ENCODE measurements at regions not wholly inside any gene's neighbourhood (a gene's known extent, or its start where the extent isn't known, plus 50 kb on each side); places are given as distances from the start of the nearest gene placed in this dataset.

DNA sequence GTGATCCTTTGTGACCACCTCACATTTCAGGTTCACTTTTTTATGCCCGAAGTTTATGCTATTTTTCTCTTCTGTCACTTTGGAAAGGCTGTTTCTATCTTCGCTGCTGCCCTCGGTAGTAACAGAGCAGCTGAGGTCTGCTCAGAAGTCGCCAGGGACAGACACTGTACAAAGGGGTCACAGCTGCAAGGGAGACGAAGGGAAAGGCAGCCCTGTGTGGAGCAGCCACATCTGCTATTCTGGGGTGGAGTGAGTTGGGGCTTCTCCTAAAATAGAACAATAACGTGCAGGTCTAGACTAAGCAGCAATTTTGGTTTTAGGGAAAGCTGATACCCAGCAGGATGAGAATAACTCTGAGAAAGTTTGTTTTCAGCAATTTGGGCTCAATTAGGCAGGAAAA lies 72.5 kb downstream of the ACTL7B start:
- BruUV-seq (replicated peaks), result no TSS peak
- Histone ChIP-seq H3K79me2 (ENCODE audit: insufficient read depth, low read length) (no peaks in the 10 kb centered on the region), H3K36me3 (ENCODE audit: control insufficient read depth in 1 of 2, insufficient read depth in 2 of 2, low read length in 2 of 2) (no peaks in the 10 kb centered on the region), H2AFZ (ENCODE audit: low read depth, low read length, poor library complexity, severe bottlenecking) (no peak overlapping the region), H3K4me3 (replicated peaks in 1 of 2; ENCODE audit: low read depth in 1 of 2, low read length in 2 of 2) (no peak overlapping the region), H3K9me3 (ENCODE audit: control insufficient read depth in 1 of 2, insufficient read depth in 1 of 2, low read depth in 1 of 2, low read length in 2 of 2) (no peaks in the 10 kb centered on the region), H3K9me2 (ENCODE audit: insufficient read depth) (no peaks in the 10 kb centered on the region), H3K4me1 (ENCODE audit: control insufficient read depth in 1 of 2, insufficient read depth in 2 of 2, low read length in 2 of 2) (peaks cover 15 to 18% of the 10 kb centered on the region in 2 experiments), H3K4me2 (ENCODE audit: low read length) (no peak overlapping the region), H4K20me1 (ENCODE audit: insufficient read depth) (no peaks in the 10 kb centered on the region), H3K9ac (ENCODE audit: low read length) (no peak overlapping the region), H3K27ac (ENCODE audit: low read depth, low read length) (no peak overlapping the region), H3K27me3 (ENCODE audit: insufficient read depth, low read length) (no peaks in the 10 kb centered on the region)
- no peak for DNase-seq (ENCODE audit: low read depth, low spot score)
- POLR2A ChIA-PET, result no interaction called here
- RAD21 ChIA-PET (ENCODE audit: low non-redundant PET in 1 of 2, low total read pairs in 2 of 2, uncharacterized antibody in 2 of 2, unreplicated experiment in 2 of 2), result no interaction called here
- CTCF ChIA-PET, result no interaction called here
- TF ChIP-seq POLR2A (IDR thresholded peaks at IDR 0.05; ENCODE audit: borderline replicate concordance, extremely low read depth, insufficient read depth, insufficient read length), result no peak
- no peak for TF ChIP-seq YY1 (IDR thresholded peaks at IDR 0.05; ENCODE audit: extremely low read depth, insufficient replicate concordance, low read depth, low read length)
- no peak for TF ChIP-seq EZH2phosphoT487 (IDR thresholded peaks at IDR 0.05; ENCODE audit: borderline replicate concordance)
- no peak for TF ChIP-seq RAD21 (IDR thresholded peaks at IDR 0.05; ENCODE audit: low read depth)
- no peak for TF ChIP-seq EGR1 (IDR thresholded peaks at IDR 0.05; ENCODE audit: low read depth)
- TF ChIP-seq, protein P1, sequence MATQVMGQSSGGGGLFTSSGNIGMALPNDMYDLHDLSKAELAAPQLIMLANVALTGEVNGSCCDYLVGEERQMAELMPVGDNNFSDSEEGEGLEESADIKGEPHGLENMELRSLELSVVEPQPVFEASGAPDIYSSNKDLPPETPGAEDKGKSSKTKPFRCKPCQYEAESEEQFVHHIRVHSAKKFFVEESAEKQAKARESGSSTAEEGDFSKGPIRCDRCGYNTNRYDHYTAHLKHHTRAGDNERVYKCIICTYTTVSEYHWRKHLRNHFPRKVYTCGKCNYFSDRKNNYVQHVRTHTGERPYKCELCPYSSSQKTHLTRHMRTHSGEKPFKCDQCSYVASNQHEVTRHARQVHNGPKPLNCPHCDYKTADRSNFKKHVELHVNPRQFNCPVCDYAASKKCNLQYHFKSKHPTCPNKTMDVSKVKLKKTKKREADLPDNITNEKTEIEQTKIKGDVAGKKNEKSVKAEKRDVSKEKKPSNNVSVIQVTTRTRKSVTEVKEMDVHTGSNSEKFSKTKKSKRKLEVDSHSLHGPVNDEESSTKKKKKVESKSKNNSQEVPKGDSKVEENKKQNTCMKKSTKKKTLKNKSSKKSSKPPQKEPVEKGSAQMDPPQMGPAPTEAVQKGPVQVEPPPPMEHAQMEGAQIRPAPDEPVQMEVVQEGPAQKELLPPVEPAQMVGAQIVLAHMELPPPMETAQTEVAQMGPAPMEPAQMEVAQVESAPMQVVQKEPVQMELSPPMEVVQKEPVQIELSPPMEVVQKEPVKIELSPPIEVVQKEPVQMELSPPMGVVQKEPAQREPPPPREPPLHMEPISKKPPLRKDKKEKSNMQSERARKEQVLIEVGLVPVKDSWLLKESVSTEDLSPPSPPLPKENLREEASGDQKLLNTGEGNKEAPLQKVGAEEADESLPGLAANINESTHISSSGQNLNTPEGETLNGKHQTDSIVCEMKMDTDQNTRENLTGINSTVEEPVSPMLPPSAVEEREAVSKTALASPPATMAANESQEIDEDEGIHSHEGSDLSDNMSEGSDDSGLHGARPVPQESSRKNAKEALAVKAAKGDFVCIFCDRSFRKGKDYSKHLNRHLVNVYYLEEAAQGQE (IDR thresholded peaks at IDR 0.05; ENCODE audit: low read depth), result no peak
- no peak for TF ChIP-seq POLR2AphosphoS5 (IDR thresholded peaks at IDR 0.05; ENCODE audit: low read depth, low read length)
- TF ChIP-seq JUND (IDR thresholded peaks at IDR 0.05), result no peak
- no peak for TF ChIP-seq SP1 (IDR thresholded peaks at IDR 0.05; ENCODE audit: low read depth)
- no peak for TF ChIP-seq FOSL1 (IDR thresholded peaks at IDR 0.05; ENCODE audit: low read depth)
- no peak for TF ChIP-seq ZFX (IDR thresholded peaks at IDR 0.05)
- TF ChIP-seq, protein P2, sequence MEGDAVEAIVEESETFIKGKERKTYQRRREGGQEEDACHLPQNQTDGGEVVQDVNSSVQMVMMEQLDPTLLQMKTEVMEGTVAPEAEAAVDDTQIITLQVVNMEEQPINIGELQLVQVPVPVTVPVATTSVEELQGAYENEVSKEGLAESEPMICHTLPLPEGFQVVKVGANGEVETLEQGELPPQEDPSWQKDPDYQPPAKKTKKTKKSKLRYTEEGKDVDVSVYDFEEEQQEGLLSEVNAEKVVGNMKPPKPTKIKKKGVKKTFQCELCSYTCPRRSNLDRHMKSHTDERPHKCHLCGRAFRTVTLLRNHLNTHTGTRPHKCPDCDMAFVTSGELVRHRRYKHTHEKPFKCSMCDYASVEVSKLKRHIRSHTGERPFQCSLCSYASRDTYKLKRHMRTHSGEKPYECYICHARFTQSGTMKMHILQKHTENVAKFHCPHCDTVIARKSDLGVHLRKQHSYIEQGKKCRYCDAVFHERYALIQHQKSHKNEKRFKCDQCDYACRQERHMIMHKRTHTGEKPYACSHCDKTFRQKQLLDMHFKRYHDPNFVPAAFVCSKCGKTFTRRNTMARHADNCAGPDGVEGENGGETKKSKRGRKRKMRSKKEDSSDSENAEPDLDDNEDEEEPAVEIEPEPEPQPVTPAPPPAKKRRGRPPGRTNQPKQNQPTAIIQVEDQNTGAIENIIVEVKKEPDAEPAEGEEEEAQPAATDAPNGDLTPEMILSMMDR (IDR thresholded peaks at IDR 0.05 in 2 of 3, conservative IDR thresholded peaks at IDR 0.05 in 1 of 3; ENCODE audit: borderline replicate concordance in 1 of 3, insufficient read depth in 1 of 3, low read depth in 2 of 3, low read length in 2 of 3), result no peak
- TF ChIP-seq SRF (IDR thresholded peaks at IDR 0.05; ENCODE audit: low read depth), result no peak
- TF ChIP-seq EZH2 (IDR thresholded peaks at IDR 0.05), result no peak
- TF ChIP-seq, protein P3, sequence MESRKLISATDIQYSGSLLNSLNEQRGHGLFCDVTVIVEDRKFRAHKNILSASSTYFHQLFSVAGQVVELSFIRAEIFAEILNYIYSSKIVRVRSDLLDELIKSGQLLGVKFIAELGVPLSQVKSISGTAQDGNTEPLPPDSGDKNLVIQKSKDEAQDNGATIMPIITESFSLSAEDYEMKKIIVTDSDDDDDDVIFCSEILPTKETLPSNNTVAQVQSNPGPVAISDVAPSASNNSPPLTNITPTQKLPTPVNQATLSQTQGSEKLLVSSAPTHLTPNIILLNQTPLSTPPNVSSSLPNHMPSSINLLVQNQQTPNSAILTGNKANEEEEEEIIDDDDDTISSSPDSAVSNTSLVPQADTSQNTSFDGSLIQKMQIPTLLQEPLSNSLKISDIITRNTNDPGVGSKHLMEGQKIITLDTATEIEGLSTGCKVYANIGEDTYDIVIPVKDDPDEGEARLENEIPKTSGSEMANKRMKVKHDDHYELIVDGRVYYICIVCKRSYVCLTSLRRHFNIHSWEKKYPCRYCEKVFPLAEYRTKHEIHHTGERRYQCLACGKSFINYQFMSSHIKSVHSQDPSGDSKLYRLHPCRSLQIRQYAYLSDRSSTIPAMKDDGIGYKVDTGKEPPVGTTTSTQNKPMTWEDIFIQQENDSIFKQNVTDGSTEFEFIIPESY (IDR thresholded peaks at IDR 0.05; ENCODE audit: extremely low read depth, insufficient replicate concordance, low read length), result no peak
- TF ChIP-seq, protein P4, sequence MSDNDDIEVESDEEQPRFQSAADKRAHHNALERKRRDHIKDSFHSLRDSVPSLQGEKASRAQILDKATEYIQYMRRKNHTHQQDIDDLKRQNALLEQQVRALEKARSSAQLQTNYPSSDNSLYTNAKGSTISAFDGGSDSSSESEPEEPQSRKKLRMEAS (IDR thresholded peaks at IDR 0.05), result no peak
- no peak for TF ChIP-seq ZNF274 (IDR thresholded peaks at IDR 0.05; ENCODE audit: low read depth, low read length)
- intact Hi-C loops (cut with micrococcal nuclease), result no loop called here
- no peak for ATAC-seq

All from HCT116 (cell line).